ENCODE measurements at regions not wholly inside any gene's neighbourhood (a gene's known extent, or its start where the extent isn't known, plus 50 kb on each side); places are given as distances from the start of the nearest gene placed in this dataset.

DNA sequence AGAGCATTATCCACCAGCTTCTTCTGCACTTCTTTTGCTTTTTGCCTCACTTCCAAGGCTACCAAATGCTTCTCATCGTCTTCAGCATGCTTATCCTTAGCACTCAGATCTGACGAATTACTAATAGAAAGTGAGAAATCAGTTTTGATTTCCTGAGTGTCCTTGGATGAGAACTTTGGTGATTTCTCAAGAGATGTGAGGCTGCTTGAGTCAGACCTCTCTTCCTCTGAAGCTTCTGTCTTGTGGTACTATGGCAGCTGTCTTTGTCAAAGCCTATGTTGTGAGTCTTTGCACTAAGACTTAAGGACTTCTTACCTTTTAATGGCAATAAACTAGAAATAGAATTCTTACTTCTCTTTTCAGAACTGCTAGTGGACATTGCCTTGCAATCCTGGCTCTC, 169.9 kb downstream of the CPE start:
- DNase-seq (ENCODE audit: low read depth): no peak

DNA sequence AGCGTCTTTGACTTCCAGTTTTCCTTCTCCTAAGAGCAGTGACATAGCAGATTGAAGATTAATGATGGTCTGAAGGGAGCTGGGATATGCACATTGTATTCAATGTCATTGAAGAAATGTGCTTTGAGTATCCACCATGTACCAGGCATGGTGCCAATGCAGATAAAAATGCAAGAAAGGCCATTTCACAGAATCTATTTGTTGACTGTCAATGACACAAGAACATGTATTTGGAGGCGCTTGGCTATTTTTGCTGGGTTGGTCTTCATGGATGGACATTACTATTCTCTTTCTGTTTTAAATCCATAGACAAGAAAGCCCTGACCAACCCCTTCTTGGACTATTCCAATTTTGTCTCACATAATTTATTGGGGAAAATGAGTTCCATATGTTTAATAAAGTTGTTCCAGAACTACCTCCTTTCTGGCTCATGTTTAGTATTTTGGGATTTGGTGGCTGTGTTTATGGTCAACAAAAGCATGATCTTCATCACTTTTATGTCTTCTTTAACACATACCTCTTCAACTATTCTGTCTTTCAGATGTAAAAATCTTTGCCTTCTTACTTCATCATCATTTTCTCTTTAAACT, 174.5 kb downstream of the CPE start:
- no peak for DNase-seq (ENCODE audit: low read depth)

DNA sequence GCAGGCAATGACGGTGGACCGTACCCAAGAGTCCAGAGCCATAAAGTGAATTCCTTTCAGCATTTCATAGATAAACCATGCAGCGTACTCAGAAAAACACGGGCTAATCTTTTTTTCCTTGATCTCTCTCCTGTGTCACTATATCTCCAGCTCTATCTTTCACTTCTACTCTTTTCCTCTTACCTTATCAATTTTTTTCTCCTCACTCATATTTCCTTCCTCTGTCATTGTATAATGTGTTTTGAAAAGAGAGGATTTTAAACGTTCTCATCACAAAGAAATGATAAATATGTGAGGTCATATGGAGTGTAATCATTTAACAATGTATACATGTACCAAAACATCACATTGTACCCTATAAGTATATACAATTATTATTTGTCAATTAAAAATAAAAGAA, 176.5 kb downstream of the CPE start:
- no peak for DNase-seq (ENCODE audit: low read depth)

DNA sequence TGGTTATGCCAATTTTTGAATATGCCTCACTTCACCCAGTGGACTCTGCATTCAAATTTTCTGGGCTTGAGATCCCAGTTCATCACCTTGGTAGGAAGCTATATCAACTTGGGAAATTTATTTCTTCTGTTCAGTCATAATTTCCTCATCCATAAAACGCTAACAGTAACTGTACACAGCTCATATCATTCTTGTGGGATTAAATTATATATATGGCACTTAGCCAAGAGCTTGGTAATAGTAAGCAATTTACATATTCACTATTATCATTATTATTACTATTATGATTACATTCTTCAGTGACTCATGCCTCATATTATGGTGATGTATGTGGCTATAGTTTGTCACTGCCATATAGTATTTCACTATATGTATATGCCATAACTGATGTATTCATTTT, 177.6 kb downstream of the CPE start:
- DNase-seq (ENCODE audit: low read depth): no peak

DNA sequence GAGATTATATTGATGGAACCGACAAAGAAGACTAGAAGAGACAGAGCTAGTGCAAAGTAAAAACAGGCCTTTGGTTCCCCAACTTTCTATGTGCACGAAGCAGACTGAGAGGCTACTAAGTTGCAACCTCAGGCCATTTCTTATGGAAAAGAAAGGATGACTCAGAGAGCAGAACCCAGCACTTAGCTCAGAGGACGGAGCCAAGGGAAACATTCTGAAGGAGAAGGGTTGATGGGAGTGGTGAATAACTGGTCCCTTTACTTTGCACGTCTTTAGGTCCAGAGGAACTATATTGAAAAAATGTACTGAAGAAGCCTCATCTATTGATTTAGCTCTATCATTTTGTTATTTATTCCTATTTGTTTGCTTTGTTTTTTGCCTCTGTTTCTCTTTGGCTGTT, 182.1 kb downstream of the CPE start:
- DNase-seq (ENCODE audit: low read depth): peak; percentile 20

DNA sequence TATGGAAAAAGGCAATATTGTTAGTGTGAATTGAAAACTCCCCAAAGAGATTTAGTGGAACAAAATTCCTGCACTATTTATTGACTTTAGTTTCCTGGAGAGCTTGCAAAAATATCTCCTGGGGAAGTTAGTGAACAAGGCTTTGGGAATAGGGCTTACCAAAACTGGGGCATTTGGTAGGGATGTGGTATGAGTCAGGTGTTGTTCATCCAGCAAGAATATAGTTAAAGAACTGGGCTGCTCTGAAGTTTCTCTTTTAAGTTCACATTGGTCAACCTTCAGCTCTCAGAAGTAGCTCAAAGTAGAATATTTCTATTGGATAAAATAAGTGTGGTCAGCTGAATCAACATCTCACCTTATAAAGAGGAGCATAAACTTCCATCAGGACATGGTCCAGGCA, 185.0 kb downstream of the CPE start:
- no peak for DNase-seq (ENCODE audit: low read depth)

DNA sequence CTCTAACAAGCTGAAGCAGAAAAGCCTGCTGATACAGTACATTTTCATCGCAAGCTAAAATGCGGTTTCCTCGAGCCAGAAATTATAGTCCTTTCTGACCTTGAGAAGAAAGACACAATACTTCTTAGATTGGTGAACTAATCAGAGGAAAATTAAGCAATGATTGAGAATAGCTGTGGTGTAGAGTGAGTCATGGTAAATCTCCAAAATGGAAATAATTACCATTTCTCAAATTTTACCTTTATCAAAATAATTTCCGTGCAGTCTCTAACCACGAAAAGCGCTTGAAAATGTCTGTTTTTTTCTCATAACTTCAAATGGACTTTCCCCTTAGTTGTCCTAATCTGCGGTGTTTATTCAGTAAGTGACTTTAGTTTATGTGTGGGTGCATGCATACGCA, 190.2 kb downstream of the CPE start:
- no peak for DNase-seq (ENCODE audit: low read depth)

DNA sequence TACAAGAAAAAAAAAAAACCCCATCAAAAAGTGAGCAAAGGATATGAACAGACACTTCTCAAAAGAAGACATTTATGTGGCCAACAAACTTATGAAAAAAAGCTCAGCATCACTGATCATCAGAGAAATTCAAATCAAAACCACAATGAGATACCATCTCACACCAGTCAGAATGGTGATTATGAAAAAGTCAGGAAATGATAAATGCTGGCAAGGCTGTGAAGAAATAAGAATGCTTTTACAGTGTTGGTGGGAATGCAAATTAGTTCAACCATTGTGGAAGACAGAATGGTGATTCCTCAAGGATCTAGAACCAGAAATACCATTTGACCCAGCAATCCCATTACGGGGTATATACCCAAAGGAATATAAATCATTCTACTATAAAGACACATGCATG, 192.7 kb downstream of the CPE start:
- peak; percentile 10 for DNase-seq (ENCODE audit: low read depth)

DNA sequence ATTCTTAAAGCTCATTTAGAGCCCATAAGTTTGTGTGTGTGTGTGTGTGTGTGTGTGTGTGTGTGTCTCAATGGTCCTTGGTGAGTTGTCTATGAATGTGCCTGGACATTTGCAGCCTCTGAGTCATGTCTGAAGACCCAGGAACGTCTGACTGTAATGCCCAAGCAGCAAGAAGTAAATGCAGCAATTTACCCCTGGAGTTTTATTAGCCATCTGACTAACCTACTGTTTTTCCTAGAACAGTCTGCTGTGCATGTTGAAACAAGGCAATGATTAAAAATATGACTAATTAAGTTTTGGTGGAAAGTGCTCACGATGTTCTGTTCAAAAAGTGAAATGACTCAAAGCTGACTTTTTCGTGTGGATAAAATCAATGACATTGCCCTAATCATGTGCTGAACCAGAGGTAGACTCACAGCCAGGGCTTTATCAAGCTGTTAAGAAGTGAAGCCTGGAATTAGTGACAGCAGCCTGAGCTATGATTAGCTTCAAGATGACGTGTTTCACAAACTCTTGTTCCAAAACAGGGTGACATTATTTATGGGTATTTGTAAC, 201.6 kb downstream of the CPE start:
- peak; percentile 87 for DNase-seq (ENCODE audit: low read depth)

DNA sequence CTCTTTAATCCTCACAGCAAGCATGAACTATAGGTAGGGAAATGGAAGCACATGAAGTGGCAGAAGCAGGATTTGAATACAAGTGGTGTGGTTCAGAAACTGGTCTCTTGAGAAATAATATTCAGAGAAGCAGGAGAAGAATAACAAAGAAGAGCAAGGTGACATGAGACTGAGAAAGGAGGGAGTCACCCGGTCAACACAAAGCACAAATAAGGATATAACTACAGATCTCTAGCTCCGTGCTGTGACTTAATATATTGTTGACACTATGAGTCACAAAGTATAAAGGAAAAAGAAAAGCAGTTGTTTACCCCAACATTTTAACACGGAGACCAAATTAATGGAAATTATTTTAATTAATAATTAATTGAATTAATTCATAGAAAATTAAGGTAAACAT, 204.5 kb downstream of the CPE start:
- DNase-seq (ENCODE audit: low read depth): no peak

DNA sequence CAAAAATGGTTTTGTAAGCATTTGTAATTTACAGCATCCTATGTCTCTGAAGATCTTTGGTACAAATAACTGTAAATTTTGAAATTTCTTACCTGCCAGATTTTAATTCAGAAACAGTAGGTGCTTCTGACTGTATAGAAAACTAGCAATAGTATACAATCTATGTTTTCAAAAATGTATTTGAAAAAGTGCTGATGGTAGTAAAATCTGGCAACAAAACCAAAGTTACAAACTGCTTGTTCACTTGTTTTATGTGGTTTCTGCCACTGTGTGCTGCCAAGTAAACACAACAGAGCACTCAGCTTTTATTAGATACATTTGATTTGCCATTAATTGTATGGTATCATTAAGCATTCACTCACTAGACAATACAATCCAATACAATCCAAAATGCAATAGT, 206.1 kb downstream of the CPE start:
- no peak for DNase-seq (ENCODE audit: low read depth)

DNA sequence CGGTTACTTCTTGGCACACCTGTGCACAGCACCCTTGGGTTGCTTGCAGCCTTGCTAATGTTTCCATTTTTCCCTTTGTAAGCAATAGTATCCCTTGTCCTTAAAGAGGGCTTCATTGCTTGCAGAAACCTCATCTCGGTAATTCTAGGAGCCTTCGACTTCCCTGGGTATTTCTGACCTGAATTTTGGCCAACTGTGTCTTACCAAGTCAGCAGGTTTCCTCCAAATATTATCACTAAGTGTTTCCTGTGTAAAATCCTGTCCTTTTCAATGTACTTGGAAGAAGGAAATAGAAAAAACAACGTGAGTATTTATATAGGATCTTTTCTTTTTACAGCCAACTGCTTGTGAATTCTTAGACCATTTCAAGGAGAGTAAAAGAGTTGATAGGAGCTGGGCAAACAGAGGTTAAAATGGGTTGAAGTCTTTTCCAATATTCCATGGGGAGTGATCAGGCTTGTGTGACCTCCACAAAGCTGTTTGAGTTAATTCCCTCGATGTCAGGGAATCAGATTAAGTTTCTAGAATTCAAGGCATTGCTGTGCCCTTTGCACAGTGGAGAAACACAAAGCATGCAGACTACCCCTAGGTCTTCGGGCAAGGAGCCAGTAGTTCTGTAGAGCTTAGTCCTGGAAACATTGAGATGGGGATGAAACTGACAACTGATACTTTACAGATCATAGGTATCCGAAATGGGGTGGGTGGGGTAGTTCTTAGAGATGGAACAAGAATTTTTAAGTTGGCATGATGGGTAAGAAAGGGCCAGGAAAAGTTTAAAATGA, 209.9 kb downstream of the CPE start:
- DNase-seq (ENCODE audit: low read depth): no peak

DNA sequence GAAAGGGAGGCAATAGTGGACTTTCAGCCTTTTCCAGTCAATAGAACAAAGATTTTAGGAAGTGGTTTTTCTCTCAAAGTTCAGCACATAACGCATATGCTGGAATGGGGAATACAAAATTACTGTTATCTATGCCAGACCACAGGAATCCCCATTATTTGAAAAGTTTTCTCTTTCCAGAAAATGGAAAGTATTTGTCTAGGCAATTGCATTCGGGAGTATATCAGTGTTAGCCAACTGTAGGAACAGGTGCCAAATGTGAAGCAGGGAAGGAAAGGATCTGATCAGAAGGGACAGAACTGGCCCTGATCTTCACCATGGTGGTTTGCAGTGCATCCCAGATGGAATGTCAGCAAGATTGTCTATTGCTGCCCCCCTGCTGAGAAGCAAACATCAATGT, 213.6 kb downstream of the CPE start:
- peak; percentile 15 for DNase-seq (ENCODE audit: low read depth)

DNA sequence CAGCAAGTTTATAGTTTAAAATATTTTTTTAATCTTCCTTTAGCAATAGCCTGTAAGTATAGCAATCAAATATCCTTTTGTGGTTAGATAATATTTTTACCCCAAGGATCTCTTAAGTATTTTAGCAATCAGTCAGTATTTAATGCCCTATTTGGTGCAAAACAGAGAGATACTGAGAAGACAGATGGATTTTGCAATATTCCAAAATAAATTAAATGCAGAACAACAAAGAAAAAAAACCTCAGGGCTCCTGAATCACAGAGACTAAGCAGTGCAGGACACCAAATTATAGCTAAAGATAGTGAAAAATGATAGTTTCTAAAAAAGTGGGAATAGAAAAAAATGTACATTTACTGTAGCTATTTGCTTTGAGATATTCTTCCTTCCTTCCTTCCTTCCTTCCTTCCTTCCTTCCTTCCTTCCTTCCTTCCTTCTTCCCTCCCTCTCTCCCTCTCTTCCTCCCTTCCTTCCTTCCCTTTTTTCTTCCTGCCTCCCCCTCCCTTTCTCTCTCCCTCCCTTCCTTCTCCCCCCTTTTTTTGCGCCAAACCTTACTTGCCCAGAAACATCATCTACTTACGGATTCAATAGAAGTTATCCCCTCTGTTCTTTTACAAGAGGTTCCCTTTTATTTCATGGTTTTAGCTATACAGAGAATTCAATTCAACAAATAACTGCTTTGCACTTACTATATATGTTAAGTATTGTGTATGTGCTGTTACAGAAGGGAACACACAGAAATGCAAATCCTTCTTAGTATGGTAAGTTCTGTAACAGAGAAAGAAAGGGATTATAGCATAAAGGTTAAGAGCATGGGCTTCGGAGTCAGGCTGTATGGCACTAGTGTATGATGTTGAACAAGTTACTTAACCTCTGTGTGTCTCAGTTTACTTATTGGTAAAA, 219.0 kb downstream of the CPE start:
- DNase-seq (ENCODE audit: low read depth): no peak

DNA sequence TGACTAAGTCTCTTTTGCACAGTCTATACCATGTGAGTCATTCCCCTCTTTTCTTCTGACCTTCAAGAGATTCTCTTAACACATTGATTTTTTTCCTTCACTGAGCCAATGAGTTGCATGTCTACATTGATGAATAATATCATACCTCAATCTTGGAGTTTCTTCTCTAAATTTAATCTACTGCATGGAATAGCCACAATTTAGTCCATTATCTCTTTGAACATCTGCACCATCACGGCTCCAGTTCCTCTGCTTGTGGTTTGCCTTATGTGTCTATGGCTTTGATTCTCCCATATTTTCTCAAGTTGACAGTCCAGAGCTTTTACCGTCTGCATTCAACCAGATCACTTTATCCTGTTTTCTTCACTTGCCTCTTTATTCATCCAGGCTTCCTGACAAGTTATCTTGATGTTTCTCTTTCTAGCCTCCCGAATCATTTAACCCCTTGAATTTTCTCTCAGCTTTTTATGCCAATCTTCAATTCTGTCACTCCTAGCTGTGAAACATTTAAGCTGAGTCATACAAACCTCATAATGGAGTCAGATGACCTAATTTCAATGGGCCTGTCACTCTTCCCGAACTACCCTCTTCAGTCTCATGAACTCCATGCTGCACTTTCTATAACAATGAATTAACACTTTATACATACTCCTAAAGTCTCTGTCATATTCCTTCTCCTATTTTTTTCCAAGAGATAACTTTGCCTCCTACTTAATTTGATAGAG, 222.3 kb downstream of the CPE start:
- DNase-seq (ENCODE audit: low read depth): no peak

DNA sequence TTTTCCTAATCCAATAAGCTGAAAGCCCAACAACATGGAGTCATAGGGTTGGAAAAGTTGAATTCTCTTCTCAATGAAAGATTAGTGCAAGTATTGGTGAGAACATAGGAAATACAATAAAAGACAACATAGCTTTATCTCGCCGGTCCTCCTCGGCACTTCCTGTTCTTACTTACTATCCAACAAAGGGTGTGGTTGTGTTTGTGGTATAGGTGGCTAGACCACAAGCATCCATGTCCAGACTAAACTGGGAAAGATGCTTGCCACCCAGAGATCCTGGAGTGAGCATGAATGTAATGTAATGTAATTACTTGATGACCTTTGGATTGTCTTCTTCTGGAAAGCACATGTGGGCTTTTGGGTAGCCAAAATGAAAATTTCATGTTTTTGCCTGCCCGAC, 223.8 kb downstream of the CPE start:
- DNase-seq (ENCODE audit: low read depth): no peak

DNA sequence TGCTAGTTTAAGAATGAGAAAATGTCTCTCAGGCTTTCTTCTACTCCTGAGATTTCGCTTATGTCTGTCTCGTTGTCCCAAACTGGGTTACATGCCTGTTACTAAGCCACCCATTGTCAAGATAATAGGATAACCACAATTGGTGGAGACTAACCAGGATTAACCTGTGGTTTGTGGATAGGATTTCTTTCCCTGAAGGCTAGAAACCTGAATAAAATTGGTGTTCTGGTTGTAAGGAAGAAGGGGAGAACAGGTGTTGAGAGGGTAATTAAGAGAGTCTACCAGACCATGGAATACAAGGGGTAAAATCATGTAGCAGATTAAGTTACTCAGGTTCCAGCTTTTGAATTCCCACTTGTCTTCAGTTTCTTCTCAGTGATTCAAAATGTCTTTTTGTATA, 225.4 kb downstream of the CPE start:
- no peak for DNase-seq (ENCODE audit: low read depth)

DNA sequence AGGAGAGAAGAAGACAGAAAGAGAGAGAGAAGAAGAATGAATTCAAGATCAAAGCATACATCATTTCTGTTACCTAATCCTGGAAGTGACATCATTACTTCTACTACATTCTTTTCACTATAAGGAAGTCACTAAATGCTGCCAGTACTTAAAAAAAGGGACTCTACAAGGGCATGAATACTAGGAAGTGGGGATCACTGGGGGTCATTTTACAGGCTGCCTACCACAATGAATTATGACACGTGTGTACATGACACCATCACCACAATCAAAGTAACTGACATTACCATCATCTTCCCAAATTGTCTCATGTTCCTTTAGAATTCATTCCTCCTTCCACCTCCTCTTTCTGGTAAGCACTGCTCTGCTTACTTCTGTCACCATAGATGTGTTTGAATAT, 227.0 kb downstream of the CPE start:
- no peak for DNase-seq (ENCODE audit: low read depth)

DNA sequence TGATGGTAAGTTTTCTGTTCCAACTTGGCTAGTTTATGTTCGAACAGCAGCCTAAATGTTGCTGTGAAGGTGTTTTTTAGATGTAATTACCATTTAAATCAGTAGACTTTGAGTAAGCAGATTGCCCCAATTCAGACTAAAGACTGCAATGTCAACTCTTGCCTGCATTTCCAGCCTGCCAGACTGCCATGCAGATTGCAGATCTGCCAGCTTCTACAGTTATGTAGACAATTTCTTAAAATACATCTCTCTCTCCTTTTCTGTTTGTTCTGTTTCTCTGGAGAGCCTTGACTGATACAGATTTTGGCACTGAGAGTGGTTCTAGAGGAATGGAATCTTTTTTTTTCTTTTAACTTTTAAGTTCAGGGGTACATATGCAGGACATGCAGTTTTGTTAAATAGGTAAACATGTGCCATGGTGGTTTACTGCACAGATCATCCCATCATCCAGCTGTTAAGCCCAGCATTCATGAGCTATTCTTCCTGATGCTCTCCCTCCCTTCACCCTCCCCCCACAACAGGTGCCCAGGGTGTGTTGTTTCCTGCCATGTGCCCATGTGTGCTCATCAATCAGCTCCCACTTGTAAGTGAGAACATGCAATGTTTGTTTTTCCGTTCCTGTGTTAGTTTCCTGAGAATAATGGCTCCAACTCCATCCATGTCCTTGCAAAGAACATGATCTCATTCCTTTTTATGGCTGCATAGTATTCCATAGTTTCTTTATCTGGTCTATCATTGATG, 227.8 kb downstream of the CPE start:
- no peak for DNase-seq (ENCODE audit: low read depth)

DNA sequence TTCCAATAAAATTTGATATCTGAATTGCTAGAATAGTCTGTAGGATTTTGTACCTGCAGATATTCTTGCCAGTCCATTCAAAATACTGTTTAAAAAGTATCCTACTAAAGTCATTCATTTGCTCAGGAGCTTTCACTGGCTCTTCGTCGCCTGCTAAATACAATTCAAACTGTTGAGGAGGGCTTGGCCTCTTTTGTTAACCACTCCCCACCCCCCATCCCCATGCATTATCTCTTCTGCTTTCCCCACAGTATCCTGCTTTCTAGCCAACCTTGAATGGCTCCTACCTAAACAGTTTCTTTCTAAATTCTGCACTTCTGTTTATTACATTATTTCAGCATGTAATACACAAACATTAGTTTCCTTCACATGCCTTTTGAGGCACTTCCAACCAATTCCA, 230.8 kb downstream of the CPE start:
- no peak for DNase-seq (ENCODE audit: low read depth)

DNA sequence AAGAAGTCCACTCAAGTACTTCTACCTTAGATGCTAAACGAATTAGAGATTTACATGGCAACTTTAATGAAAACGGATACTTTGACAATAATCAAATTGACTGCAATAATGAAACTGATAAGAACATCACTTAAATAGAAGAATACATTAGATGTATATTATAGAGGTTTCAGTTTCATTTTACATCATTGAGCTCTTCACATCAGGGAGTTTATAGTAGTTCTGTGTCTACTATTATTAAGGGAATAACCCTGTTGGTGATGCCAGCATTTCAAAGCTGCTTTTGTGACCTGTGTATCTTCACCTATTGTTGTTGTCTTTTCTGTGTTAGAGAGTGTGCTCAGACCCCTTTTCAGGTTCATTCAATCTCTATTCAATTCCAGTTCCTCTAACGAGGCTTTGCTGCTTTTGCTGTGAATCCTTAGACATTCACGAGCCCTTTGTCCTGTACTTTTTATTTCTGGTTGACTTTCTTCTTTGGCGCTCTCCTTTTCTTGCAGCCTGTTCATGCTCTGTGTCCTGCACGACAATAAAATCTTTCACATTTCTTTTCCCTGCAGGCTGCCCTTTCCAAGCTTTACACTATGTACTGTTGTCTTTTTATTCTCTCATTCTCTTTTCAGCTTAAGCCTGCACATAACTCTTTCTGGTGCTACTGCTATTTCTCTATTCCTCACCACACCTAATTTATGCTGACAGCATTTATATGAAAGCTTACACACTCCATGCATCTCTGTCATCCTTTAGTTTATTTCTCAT, 232.1 kb downstream of the CPE start:
- DNase-seq (ENCODE audit: low read depth): no peak
